ENCODE measurements at regions not wholly inside any gene's neighbourhood (a gene's known extent, or its start where the extent isn't known, plus 50 kb on each side); places are given as distances from the start of the nearest gene placed in this dataset.

GRCh38 chr9:85377731-85378289 is 363.9 kb downstream of the AGTPBP1 start:
- no peaks in the 10 kb centered on the region for H3K9me3 ChIP-seq
- DNase-seq: peak in 2 of 4 donors; percentile 24 to 51
- intact Hi-C loops (cut with DNase I): no loop called here
- no peak for TF ChIP-seq CTCF (IDR thresholded peaks at IDR 0.05)
- no peak for ATAC-seq
- H3K27me3 ChIP-seq: no peaks in the 10 kb centered on the region
- no peaks in the 10 kb centered on the region for H3K36me3 ChIP-seq
- H3K27ac ChIP-seq: no peak overlapping the region
- H3K4me3 ChIP-seq: no peak overlapping the region
- H3K4me1 ChIP-seq: no peaks in the 10 kb centered on the region

GRCh38 chr9:85368781-85369180 is 373.0 kb downstream of the AGTPBP1 start:
- no peaks in the 10 kb centered on the region for H3K9me3 ChIP-seq
- no peaks in the 10 kb centered on the region for H3K27me3 ChIP-seq
- intact Hi-C loops (cut with DNase I): no loop called here
- no peak overlapping the region for H3K4me3 ChIP-seq
- no peak overlapping the region for H3K27ac ChIP-seq
- DNase-seq (no peak), ATAC-seq (no peak)
- TF ChIP-seq CTCF (IDR thresholded peaks at IDR 0.05): no peak
- no peaks in the 10 kb centered on the region for H3K36me3 ChIP-seq
- no peaks in the 10 kb centered on the region for H3K4me1 ChIP-seq

GRCh38 chr9:85359161-85359560 is 382.6 kb downstream of the AGTPBP1 start:
- intact Hi-C loops (cut with DNase I): no loop called here
- Histone ChIP-seq H3K9me3 (no peaks in the 10 kb centered on the region), H3K4me3 (no peak overlapping the region), H3K27ac (no peak overlapping the region), H3K36me3 (no peaks in the 10 kb centered on the region), H3K27me3 (no peaks in the 10 kb centered on the region), H3K4me1 (no peaks in the 10 kb centered on the region)
- TF ChIP-seq CTCF (IDR thresholded peaks at IDR 0.05): no peak
- ATAC-seq (no peak), DNase-seq (no peak)

- DNase-seq (no peak), ATAC-seq (no peak)
- Histone ChIP-seq H3K27me3 (no peaks in the 10 kb centered on the region), H3K27ac (no peak overlapping the region), H3K4me3 (no peak overlapping the region), H3K9me3 (no peaks in the 10 kb centered on the region), H3K4me1 (no peaks in the 10 kb centered on the region), H3K36me3 (no peaks in the 10 kb centered on the region)
- TF ChIP-seq CTCF (IDR thresholded peaks at IDR 0.05): no peak
- intact Hi-C loops (cut with DNase I): no loop called here
Measured at GRCh38 chr9:85349046-85349445, 392.7 kb downstream of the AGTPBP1 start.

- no peaks in the 10 kb centered on the region for H3K36me3 ChIP-seq
- ATAC-seq: no peak
- no peak for TF ChIP-seq CTCF (IDR thresholded peaks at IDR 0.05)
Measured at GRCh38 chr9:85347541-85347940, 394.2 kb downstream of the AGTPBP1 start.

More at GRCh38 chr9:85347541-85347940, 394.2 kb downstream of the AGTPBP1 start:
- no peak overlapping the region for H3K4me3 ChIP-seq
- intact Hi-C loops (cut with DNase I): no loop called here
- H3K27ac ChIP-seq: no peak overlapping the region
- no peaks in the 10 kb centered on the region for H3K4me1 ChIP-seq
- DNase-seq: no peak
- no peaks in the 10 kb centered on the region for H3K27me3 ChIP-seq
- H3K9me3 ChIP-seq: no peaks in the 10 kb centered on the region

All from left lung (tissue), 4 donors.